A673 (cell line): ENCODE measurements at regions not wholly inside any gene's neighbourhood (a gene's known extent, or its start where the extent isn't known, plus 50 kb on each side); places are given as distances from the start of the nearest gene placed in this dataset.
A peak's percentile ranks its signal among the peaks of the same experiment; 100 is the strongest.

Experiments
- BruUV-seq: library from RNA; stranded (reverse); fragments of 400-500 nt; replicated peaks from 2 replicates; lab custom pipeline; 2021; lab: Mats Ljungman, UMichigan
- CTCF ChIA-PET: fragments of 300-600 bp; sonication (Branson Sonifier 250); formaldehyde crosslinking; loops from one replicate; lab custom pipeline; 2022; ENCODE audit warnings: antibody characterized with exemption; lab: Charles Lee
- POLR2A ChIA-PET: fragments of 300-600 bp; sonication (Branson Sonifier 250); formaldehyde crosslinking; loops from one replicate; lab custom pipeline; 2022; ENCODE audit warnings: antibody characterized with exemption; ENCODE audit not compliant: low non-redundant PET; lab: Charles Lee
- DNase-seq: peaks from one replicate; pipeline ENCODE4 v3.0.0-alpha.2; 2015; ENCODE audit warnings: low spot score
- H3K27ac ChIP-seq: fragments of 200-600 bp; sonication (generic); 2 replicates; pipeline ENCODE4 v1.5.1; 2016; ENCODE audit warnings: mixed run types, low read depth, mild to moderate bottlenecking, mixed read lengths, antibody characterized with exemption, low read length; ENCODE audit not compliant: poor library complexity, severe bottlenecking
- H3K27me3 ChIP-seq: fragments of 200-600 bp; sonication (generic); replicated peaks from 2 replicates; pipeline ENCODE4 v1.6.1; 2017; ENCODE audit warnings: mixed run types, low read depth, mild to moderate bottlenecking, mixed read lengths, antibody characterized with exemption, low read length; ENCODE audit not compliant: insufficient read depth, poor library complexity
- H3K36me3 ChIP-seq: fragments of 200-600 bp; sonication (generic); 2 replicates; pipeline ENCODE4 v1.6.1; 2016; ENCODE audit warnings: mixed run types, mild to moderate bottlenecking, mixed read lengths, antibody characterized with exemption, low read length; ENCODE audit not compliant: insufficient read depth, poor library complexity, severe bottlenecking
- H3K4me1 ChIP-seq: fragments of 200-600 bp; sonication (generic); 2 replicates; pipeline ENCODE4 v1.6.1; 2017; ENCODE audit warnings: mixed run types, mild to moderate bottlenecking, mixed read lengths, antibody characterized with exemption, low read length; ENCODE audit not compliant: insufficient read depth, poor library complexity, severe bottlenecking
- H3K4me3 ChIP-seq: fragments of 200-600 bp; sonication (generic); 2 replicates; pipeline ENCODE4 v1.5.1; 2016; ENCODE audit warnings: low read depth, mixed run types, mild to moderate bottlenecking, mixed read lengths, low read length; ENCODE audit not compliant: poor library complexity, severe bottlenecking
- H3K9me3 ChIP-seq: fragments of 200-600 bp; sonication (generic); 2 replicates; pipeline ENCODE4 v1.6.1; 2016; ENCODE audit warnings: mixed run types, low read depth, mild to moderate bottlenecking, mixed read lengths, antibody characterized with exemption, low read length; ENCODE audit not compliant: poor library complexity, severe bottlenecking
- CTCF ChIP-seq: fragments of 300-800, 200-600 bp; sonication (generic); conservative IDR thresholded peaks from 2 replicates; pipeline ENCODE4 v1.5.1; 2017; ENCODE audit warnings: low read depth, mild to moderate bottlenecking, antibody characterized with exemption, low read length, moderate library complexity, mixed read lengths
- EZH2 ChIP-seq: fragments of 200-600 bp; sonication (generic); IDR thresholded peaks from 2 replicates; pipeline ENCODE4 v1.6.1; 2017; ENCODE audit warnings: borderline replicate concordance, low read depth, mild to moderate bottlenecking, mixed read lengths, antibody characterized with exemption, low read length; ENCODE audit not compliant: poor library complexity, severe bottlenecking
- intact Hi-C: fragments of 100-400 bp; cut with micrococcal nuclease; formaldehyde crosslinking; loops from one replicate; pipeline ENCODE4 v1.10.0; 2022; ENCODE audit not compliant: unreplicated experiment

DNA sequence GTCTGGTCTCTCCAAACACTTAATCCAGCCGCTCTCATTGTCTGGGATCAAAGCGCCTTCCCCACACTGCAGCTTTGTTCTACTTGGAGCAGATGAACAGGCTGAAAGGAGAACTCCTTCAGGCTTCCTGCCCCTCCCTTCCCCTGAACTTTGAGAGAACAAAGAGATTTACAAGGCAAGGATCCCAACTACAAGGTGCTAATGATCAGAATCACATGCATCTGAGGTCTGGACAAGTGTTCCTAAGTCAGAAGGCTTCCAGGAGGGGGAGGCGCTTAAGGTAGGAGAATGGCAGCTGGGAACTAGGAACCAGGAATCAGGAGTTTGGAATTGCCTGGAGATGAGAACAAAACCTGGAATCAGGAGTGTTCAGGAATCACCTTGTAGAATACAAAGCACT, 606.3 kb upstream of the CDH11 start:
- TF ChIP-seq EZH2: no peak
- no peak for TF ChIP-seq CTCF
- no peaks in the 10 kb centered on the region for H3K4me1 ChIP-seq
- H3K27ac ChIP-seq: no peak overlapping the region
- DNase-seq: peak; percentile 11
- BruUV-seq: no TSS peak
- H3K36me3 ChIP-seq: no peaks in the 10 kb centered on the region
- no peak overlapping the region for H3K4me3 ChIP-seq
- POLR2A ChIA-PET: no interaction called here
- H3K27me3 ChIP-seq: no peaks in the 10 kb centered on the region
- CTCF ChIA-PET: no interaction called here
- H3K9me3 ChIP-seq: no peaks in the 10 kb centered on the region
- intact Hi-C loops: no loop called here

- intact Hi-C loops: no loop called here
- ChIA-PET POLR2A (no interaction called here), CTCF (no interaction called here)
- Histone ChIP-seq H3K27ac (no peak overlapping the region), H3K4me1 (no peaks in the 10 kb centered on the region), H3K36me3 (no peaks in the 10 kb centered on the region), H3K27me3 (no peaks in the 10 kb centered on the region), H3K4me3 (no peak overlapping the region), H3K9me3 (no peaks in the 10 kb centered on the region)
- no TSS peak for BruUV-seq
- TF ChIP-seq CTCF (no peak), EZH2 (no peak)
- no peak for DNase-seq
Observed at GRCh38 chr16:65727534-65728137, 605.8 kb upstream of the CDH11 start.

GRCh38 chr16:65725156-65725845, 603.4 kb upstream of the CDH11 start:
- no peak for DNase-seq
- intact Hi-C loops: no loop called here
- CTCF ChIA-PET: no interaction called here

More at GRCh38 chr16:65725156-65725845, 603.4 kb upstream of the CDH11 start:
- Histone ChIP-seq H3K4me3 (no peak overlapping the region), H3K27ac (no peak overlapping the region), H3K9me3 (no peaks in the 10 kb centered on the region), H3K4me1 (no peaks in the 10 kb centered on the region), H3K36me3 (no peaks in the 10 kb centered on the region), H3K27me3 (no peaks in the 10 kb centered on the region)
- TF ChIP-seq EZH2: no peak
- no peak for TF ChIP-seq CTCF
- no TSS peak for BruUV-seq
- POLR2A ChIA-PET: no interaction called here
